ENCODE measurements at regions not wholly inside any gene's neighbourhood (a gene's known extent, or its start where the extent isn't known, plus 50 kb on each side); places are given as distances from the start of the nearest gene placed in this dataset.

- Histone ChIP-seq H3K4me2 (replicated peaks; ENCODE audit: extremely low read depth, low read length, poor library complexity, severe bottlenecking) (no peak overlapping the region), H3K9me3 (replicated peaks in 1 of 2; ENCODE audit: control insufficient read depth in 1 of 2, insufficient read depth in 1 of 2, low read length in 2 of 2) (no peaks in the 10 kb centered on the region), H3K4me3 (replicated peaks in 1 of 3; ENCODE audit: low read depth in 2 of 3, low read length in 3 of 3) (no peak overlapping the region), H2AFZ (ENCODE audit: insufficient read depth, low read depth, low read length, poor library complexity, severe bottlenecking) (no peak overlapping the region), H3K4me1 (ENCODE audit: control insufficient read depth in 1 of 2, insufficient read depth in 2 of 2, low read length in 2 of 2) (no peaks in the 10 kb centered on the region), H3K9ac (ENCODE audit: insufficient read depth, low read length, poor library complexity, severe bottlenecking) (no peak overlapping the region), H3K36me3 (replicated peaks in 1 of 2; ENCODE audit: control insufficient read depth in 1 of 2, insufficient read depth in 2 of 2, low read length in 2 of 2) (no peaks in the 10 kb centered on the region), H3K27ac (ENCODE audit: low read depth in 1 of 2, low read length in 2 of 2) (no peak overlapping the region), H4K20me1 (ENCODE audit: insufficient read depth, low read length) (no peaks in the 10 kb centered on the region), H3K79me2 (ENCODE audit: insufficient read depth, low read length) (no peaks in the 10 kb centered on the region), H3K27me3 (ENCODE audit: control insufficient read depth in 2 of 2, insufficient read depth in 2 of 2, low read length in 2 of 2) (no peaks in the 10 kb centered on the region)
- no peak overlapping the region for H3K4me3 Mint-ChIP-seq
- H3K4me1 Mint-ChIP-seq, result no peaks in the 10 kb centered on the region
- no peaks in the 10 kb centered on the region for H3K36me3 Mint-ChIP-seq
- H3K27ac Mint-ChIP-seq, result no peak overlapping the region
- DNase-seq, result no peak
- peaks cover 0 to 3% (median 0%) of the 10 kb centered on the region in 7 donors for H3K9me3 Mint-ChIP-seq
- TF ChIP-seq, protein P1, sequence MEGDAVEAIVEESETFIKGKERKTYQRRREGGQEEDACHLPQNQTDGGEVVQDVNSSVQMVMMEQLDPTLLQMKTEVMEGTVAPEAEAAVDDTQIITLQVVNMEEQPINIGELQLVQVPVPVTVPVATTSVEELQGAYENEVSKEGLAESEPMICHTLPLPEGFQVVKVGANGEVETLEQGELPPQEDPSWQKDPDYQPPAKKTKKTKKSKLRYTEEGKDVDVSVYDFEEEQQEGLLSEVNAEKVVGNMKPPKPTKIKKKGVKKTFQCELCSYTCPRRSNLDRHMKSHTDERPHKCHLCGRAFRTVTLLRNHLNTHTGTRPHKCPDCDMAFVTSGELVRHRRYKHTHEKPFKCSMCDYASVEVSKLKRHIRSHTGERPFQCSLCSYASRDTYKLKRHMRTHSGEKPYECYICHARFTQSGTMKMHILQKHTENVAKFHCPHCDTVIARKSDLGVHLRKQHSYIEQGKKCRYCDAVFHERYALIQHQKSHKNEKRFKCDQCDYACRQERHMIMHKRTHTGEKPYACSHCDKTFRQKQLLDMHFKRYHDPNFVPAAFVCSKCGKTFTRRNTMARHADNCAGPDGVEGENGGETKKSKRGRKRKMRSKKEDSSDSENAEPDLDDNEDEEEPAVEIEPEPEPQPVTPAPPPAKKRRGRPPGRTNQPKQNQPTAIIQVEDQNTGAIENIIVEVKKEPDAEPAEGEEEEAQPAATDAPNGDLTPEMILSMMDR (IDR thresholded peaks at IDR 0.05), result no peak
- no CpG with 5 or more reads among the region's 2 CpGs for WGBS (ENCODE audit: insufficient coverage)
- H3K27me3 Mint-ChIP-seq (ENCODE audit: low read depth in 3 of 3), result no peaks in the 10 kb centered on the region
- intact Hi-C loops (cut with micrococcal nuclease), result no loop called here
Measured at GRCh38 chr14:49016381-49016780, 569.8 kb downstream of the RPS29 start.

DNA sequence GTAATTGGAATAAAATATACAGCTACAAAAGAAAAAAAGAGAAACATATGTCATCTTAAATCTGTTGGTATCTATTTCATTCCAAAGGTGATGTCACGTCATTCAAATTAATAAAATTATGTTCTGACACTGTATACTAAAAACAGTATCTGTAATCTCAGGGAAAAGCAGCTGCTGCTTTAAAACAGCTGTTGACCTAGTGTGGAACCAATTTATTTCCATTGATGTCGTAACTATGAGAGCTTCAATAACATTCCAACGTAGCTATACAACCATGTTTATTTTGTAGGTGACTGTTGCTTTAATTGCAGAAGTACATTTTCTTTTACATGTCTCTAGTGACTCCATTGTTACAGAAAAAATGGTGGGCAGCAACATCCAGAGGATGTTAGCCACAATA lies 571.7 kb downstream of the RPS29 start:
- Mint-ChIP-seq H3K9me3 (peaks cover 0 to 3% (median 0%) of the 10 kb centered on the region in 7 donors), H3K27me3 (ENCODE audit: low read depth in 3 of 3) (no peaks in the 10 kb centered on the region), H3K27ac (no peak overlapping the region), H3K36me3 (no peaks in the 10 kb centered on the region), H3K4me3 (no peak overlapping the region), H3K4me1 (no peaks in the 10 kb centered on the region)
- H4K20me1 ChIP-seq (ENCODE audit: insufficient read depth, low read length), result no peaks in the 10 kb centered on the region
- H3K4me2 ChIP-seq (replicated peaks; ENCODE audit: extremely low read depth, low read length, poor library complexity, severe bottlenecking), result no peak overlapping the region
- H3K27ac ChIP-seq (ENCODE audit: low read depth in 1 of 2, low read length in 2 of 2), result no peak overlapping the region
- no peaks in the 10 kb centered on the region for H3K4me1 ChIP-seq (ENCODE audit: control insufficient read depth in 1 of 2, insufficient read depth in 2 of 2, low read length in 2 of 2)
- H3K9me3 ChIP-seq (replicated peaks in 1 of 2; ENCODE audit: control insufficient read depth in 1 of 2, insufficient read depth in 1 of 2, low read length in 2 of 2), result no peaks in the 10 kb centered on the region
- WGBS (ENCODE audit: insufficient coverage), result no CpG with 5 or more reads among the region's 3 CpGs
- H3K27me3 ChIP-seq (ENCODE audit: control insufficient read depth in 2 of 2, insufficient read depth in 2 of 2, low read length in 2 of 2), result no peaks in the 10 kb centered on the region
- DNase-seq, result no peak
- no peak overlapping the region for H2AFZ ChIP-seq (ENCODE audit: insufficient read depth, low read depth, low read length, poor library complexity, severe bottlenecking)
- H3K36me3 ChIP-seq (replicated peaks in 1 of 2; ENCODE audit: control insufficient read depth in 1 of 2, insufficient read depth in 2 of 2, low read length in 2 of 2), result no peaks in the 10 kb centered on the region
- no peaks in the 10 kb centered on the region for H3K79me2 ChIP-seq (ENCODE audit: insufficient read depth, low read length)
- no peak overlapping the region for H3K9ac ChIP-seq (ENCODE audit: insufficient read depth, low read length, poor library complexity, severe bottlenecking)
- intact Hi-C loops (cut with micrococcal nuclease), result no loop called here
- no peak overlapping the region for H3K4me3 ChIP-seq (replicated peaks in 1 of 3; ENCODE audit: low read depth in 2 of 3, low read length in 3 of 3)
- TF ChIP-seq, protein P1 (IDR thresholded peaks at IDR 0.05), result no peak
